ENCODE measurements at regions not wholly inside any gene's neighbourhood (a gene's known extent, or its start where the extent isn't known, plus 50 kb on each side); places are given as distances from the start of the nearest gene placed in this dataset.
"Not testable (repeated sequence)": the region's sequence is repeated elsewhere in the genome, so short reads cannot be mapped to it uniquely, and the experiment has no call there.

DNA sequence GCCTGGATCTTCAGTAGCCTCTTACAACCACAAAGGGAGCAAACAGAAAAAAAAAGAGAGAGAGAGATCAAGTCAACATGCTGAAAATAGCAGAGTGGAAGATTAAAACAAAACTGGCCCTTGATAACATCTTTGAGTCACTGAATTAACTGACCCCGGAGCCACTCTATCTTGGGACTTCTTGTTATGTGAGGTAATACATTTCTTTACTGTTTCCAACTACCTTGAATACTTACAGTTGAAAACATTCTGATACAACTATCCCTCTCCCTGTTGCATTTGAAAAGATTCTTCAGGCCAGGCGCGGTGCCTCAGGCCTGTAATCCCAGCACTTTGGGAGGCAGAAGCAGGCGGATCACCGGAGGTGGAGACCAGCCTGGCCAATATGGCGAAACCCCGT, 208.1 kb downstream of the MEMO1 start:
- Mint-ChIP-seq H3K9me3 (ENCODE audit: insufficient read depth) (peaks cover 4% of the 10 kb centered on the region), H3K27ac (no peak overlapping the region), H3K4me1 (no peaks in the 10 kb centered on the region), H3K27me3 (peaks cover 3% of the 10 kb centered on the region), H3K4me3 (no peak overlapping the region)
- CTCF ChIA-PET: no interaction called here
- Histone ChIP-seq H3K4me2 (replicated peaks; ENCODE audit: low read depth, low read length, poor library complexity, severe bottlenecking) (no peak overlapping the region), H4K20me1 (ENCODE audit: control insufficient read depth, insufficient read depth, low read length, poor library complexity, severe bottlenecking) (no peaks in the 10 kb centered on the region), H3K79me2 (ENCODE audit: control insufficient read depth, insufficient read depth, low read length) (no peaks in the 10 kb centered on the region), H3K36me3 (replicated peaks in 1 of 2; ENCODE audit: control extremely low read depth in 1 of 2, control insufficient read depth in 1 of 2, extremely low read depth in 1 of 2, insufficient read depth in 2 of 2, low read length in 1 of 2) (no peaks in the 10 kb centered on the region), H3K27ac (ENCODE audit: low read length in 2 of 2) (no peak overlapping the region), H3K4me1 (ENCODE audit: control insufficient read depth in 2 of 2, insufficient read depth in 2 of 2, low read length in 2 of 2) (no peaks in the 10 kb centered on the region), H3K9ac (ENCODE audit: low read length) (no peak overlapping the region), H2AFZ (ENCODE audit: insufficient read depth, low read depth, low read length, poor library complexity, severe bottlenecking) (no peak overlapping the region), H3K9me3 (ENCODE audit: control extremely low read depth in 1 of 3, control insufficient read depth in 2 of 3, insufficient read depth in 1 of 3, low read length in 2 of 3) (peaks cover 0 to 4% (median 0%) of the 10 kb centered on the region in 3 donors), H3K4me3 (ENCODE audit: control extremely low read depth in 1 of 5, extremely low read depth in 1 of 5, insufficient read depth in 1 of 5, low read depth in 2 of 5, low read length in 4 of 5) (no peak overlapping the region), H3K27me3 (replicated peaks in 1 of 4; ENCODE audit: control extremely low read depth in 1 of 4, control insufficient read depth in 3 of 4, insufficient read depth in 4 of 4, low read length in 3 of 4) (no peaks in the 10 kb centered on the region)
- TF ChIP-seq EZH2 (IDR thresholded peaks at IDR 0.05; ENCODE audit: borderline replicate concordance, insufficient read depth, low read depth, low read length, poor library complexity, severe bottlenecking): no peak
- TF ChIP-seq, protein P1, sequence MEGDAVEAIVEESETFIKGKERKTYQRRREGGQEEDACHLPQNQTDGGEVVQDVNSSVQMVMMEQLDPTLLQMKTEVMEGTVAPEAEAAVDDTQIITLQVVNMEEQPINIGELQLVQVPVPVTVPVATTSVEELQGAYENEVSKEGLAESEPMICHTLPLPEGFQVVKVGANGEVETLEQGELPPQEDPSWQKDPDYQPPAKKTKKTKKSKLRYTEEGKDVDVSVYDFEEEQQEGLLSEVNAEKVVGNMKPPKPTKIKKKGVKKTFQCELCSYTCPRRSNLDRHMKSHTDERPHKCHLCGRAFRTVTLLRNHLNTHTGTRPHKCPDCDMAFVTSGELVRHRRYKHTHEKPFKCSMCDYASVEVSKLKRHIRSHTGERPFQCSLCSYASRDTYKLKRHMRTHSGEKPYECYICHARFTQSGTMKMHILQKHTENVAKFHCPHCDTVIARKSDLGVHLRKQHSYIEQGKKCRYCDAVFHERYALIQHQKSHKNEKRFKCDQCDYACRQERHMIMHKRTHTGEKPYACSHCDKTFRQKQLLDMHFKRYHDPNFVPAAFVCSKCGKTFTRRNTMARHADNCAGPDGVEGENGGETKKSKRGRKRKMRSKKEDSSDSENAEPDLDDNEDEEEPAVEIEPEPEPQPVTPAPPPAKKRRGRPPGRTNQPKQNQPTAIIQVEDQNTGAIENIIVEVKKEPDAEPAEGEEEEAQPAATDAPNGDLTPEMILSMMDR (IDR thresholded peaks at IDR 0.05): no peak
- POLR2A ChIA-PET: no interaction called here
- intact Hi-C loops (cut with micrococcal nuclease): no loop called here
- no CpG with 5 or more reads among the region's 7 CpGs for WGBS (ENCODE audit: insufficient coverage)
- DNase-seq (no peak), ATAC-seq (ENCODE audit: low read depth) (no peak)

DNA sequence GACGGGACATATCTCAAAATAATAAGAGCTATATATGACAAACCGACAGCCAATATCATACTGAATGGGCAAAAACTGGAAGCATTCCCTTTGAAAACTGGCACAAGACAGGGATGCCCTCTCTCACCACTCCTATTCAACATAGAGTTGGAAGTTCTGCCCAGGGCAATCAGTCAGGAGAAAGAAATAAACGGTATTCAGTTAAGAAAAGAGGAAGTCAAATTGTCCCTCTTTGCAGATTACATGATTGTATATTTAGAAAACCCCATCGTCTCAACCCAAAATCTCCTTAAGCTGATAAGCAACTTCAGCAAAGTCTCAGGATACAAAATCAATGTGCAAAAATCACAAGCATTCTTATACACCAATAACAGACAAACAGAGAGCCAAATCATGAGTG, 211.5 kb downstream of the MEMO1 start:
- H3K9ac ChIP-seq (ENCODE audit: low read length); H3K36me3 ChIP-seq (replicated peaks in 1 of 2; ENCODE audit: control extremely low read depth in 1 of 2, control insufficient read depth in 1 of 2, extremely low read depth in 1 of 2, insufficient read depth in 2 of 2, low read length in 1 of 2); H2AFZ ChIP-seq (ENCODE audit: insufficient read depth, low read depth, low read length, poor library complexity, severe bottlenecking); H3K27ac ChIP-seq (ENCODE audit: low read length in 2 of 2); H3K27me3 Mint-ChIP-seq; H3K27me3 ChIP-seq (replicated peaks in 1 of 4; ENCODE audit: control extremely low read depth in 1 of 4, control insufficient read depth in 3 of 4, insufficient read depth in 4 of 4, low read length in 3 of 4); H3K9me3 ChIP-seq (ENCODE audit: control extremely low read depth in 1 of 3, control insufficient read depth in 2 of 3, insufficient read depth in 1 of 3, low read length in 2 of 3); POLR2A ChIA-PET; H3K4me1 ChIP-seq (ENCODE audit: control insufficient read depth in 2 of 2, insufficient read depth in 2 of 2, low read length in 2 of 2); H3K9me3 Mint-ChIP-seq (ENCODE audit: insufficient read depth); H3K4me2 ChIP-seq (replicated peaks; ENCODE audit: low read depth, low read length, poor library complexity, severe bottlenecking); H3K27ac Mint-ChIP-seq; ATAC-seq (ENCODE audit: low read depth); H3K79me2 ChIP-seq (ENCODE audit: control insufficient read depth, insufficient read depth, low read length); H3K4me3 Mint-ChIP-seq; H4K20me1 ChIP-seq (ENCODE audit: control insufficient read depth, insufficient read depth, low read length, poor library complexity, severe bottlenecking); CTCF ChIA-PET; H3K4me1 Mint-ChIP-seq; H3K4me3 ChIP-seq (ENCODE audit: control extremely low read depth in 1 of 5, extremely low read depth in 1 of 5, insufficient read depth in 1 of 5, low read depth in 2 of 5, low read length in 4 of 5); intact Hi-C loops (cut with micrococcal nuclease); DNase-seq: not testable (repeated sequence)
- WGBS (ENCODE audit: insufficient coverage): 92% methylated on average over 2 of the region's 4 CpGs
